Suprapubic skin (tissue), 3 donors: ENCODE measurements at regions not wholly inside any gene's neighbourhood (a gene's known extent, or its start where the extent isn't known, plus 50 kb on each side); places are given as distances from the start of the nearest gene placed in this dataset.

ENCODE experiments used
- POLR2A ChIP-seq, 2 donors: fragments of 450-650 bp; IDR thresholded peaks; one replicate each; pipeline ENCODE4 v1.6.1; 2017; ENCODE audit warnings: antibody characterized with exemption in 2 of 2, mild to moderate bottlenecking in 2 of 2, moderate library complexity in 2 of 2
- TF ChIP-seq, protein P1 (sequence below), 2 donors: fragments of 200-600 bp in 1 of 2; fragments of 450-650 bp in 1 of 2; sonication (generic) in 1 of 2; IDR thresholded peaks; one replicate each; pipeline ENCODE4 v1.5.1; 2016 to 2019; ENCODE audit warnings: antibody characterized with exemption in 2 of 2, mild to moderate bottlenecking in 1 of 2, moderate library complexity in 1 of 2

DNA sequence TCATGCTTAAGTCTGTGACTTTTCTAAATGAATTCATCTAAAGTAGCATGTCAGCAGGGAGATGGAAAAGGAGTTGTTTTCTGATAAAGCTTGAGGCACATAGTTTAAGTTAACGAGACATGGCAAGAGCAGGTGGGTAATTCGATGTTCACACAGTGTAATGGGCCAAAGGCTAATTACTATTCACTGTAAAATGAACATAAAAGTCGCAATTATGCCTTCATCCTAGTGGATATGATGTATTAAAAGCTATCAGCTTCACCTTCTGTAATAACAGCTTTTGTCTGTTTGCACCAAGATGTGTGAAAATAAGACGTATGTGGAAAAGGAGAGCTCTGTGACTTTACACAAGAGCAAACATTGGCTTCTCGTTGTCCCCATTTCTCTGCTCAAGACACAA lies 94.2 kb upstream of the CDH20 start:
- TF ChIP-seq, protein P1, sequence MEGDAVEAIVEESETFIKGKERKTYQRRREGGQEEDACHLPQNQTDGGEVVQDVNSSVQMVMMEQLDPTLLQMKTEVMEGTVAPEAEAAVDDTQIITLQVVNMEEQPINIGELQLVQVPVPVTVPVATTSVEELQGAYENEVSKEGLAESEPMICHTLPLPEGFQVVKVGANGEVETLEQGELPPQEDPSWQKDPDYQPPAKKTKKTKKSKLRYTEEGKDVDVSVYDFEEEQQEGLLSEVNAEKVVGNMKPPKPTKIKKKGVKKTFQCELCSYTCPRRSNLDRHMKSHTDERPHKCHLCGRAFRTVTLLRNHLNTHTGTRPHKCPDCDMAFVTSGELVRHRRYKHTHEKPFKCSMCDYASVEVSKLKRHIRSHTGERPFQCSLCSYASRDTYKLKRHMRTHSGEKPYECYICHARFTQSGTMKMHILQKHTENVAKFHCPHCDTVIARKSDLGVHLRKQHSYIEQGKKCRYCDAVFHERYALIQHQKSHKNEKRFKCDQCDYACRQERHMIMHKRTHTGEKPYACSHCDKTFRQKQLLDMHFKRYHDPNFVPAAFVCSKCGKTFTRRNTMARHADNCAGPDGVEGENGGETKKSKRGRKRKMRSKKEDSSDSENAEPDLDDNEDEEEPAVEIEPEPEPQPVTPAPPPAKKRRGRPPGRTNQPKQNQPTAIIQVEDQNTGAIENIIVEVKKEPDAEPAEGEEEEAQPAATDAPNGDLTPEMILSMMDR (IDR thresholded peaks at IDR 0.05): no peak
- no peak for TF ChIP-seq POLR2A (IDR thresholded peaks at IDR 0.05)
